Calu3 (cell line): ENCODE measurements at regions not wholly inside any gene's neighbourhood (a gene's known extent, or its start where the extent isn't known, plus 50 kb on each side); places are given as distances from the start of the nearest gene placed in this dataset.
"Not testable (repeated sequence)": the region's sequence is repeated elsewhere in the genome, so short reads cannot be mapped to it uniquely, and the experiment has no call there.

ENCODE experiments used
- BruUV-seq: library from RNA; stranded (reverse); fragments of 400-500 nt; replicated peaks from 2 replicates; lab custom pipeline; 2021; lab: Mats Ljungman, UMichigan
- CTCF ChIA-PET: fragments of 300-600 bp; sonication (Branson Sonifier 250); formaldehyde crosslinking; loops from one replicate; lab custom pipeline; 2022; ENCODE audit warnings: antibody characterized with exemption; lab: Charles Lee
- DNase-seq: peaks from one replicate; pipeline ENCODE4 v3.0.0; 2022
- H3K27ac Mint-ChIP-seq: one replicate; pipeline ENCODE4 v1.8.0; 2022; ENCODE audit warnings: mixed read lengths; ENCODE audit not compliant: unreplicated experiment
- H3K27me3 Mint-ChIP-seq: one replicate; pipeline ENCODE4 v1.8.0; 2022; ENCODE audit warnings: mixed read lengths; ENCODE audit not compliant: unreplicated experiment
- H3K36me3 Mint-ChIP-seq: one replicate; pipeline ENCODE4 v1.8.0; 2022; ENCODE audit warnings: mild to moderate bottlenecking, moderate library complexity, mixed read lengths; ENCODE audit not compliant: insufficient read depth, unreplicated experiment
- H3K4me1 Mint-ChIP-seq: one replicate; pipeline ENCODE4 v1.8.0; 2022; ENCODE audit warnings: mild to moderate bottlenecking, low read depth, mixed read lengths; ENCODE audit not compliant: unreplicated experiment
- H3K4me3 Mint-ChIP-seq: one replicate; pipeline ENCODE4 v1.8.0; 2022; ENCODE audit warnings: mild to moderate bottlenecking, low read depth, moderate library complexity, mixed read lengths; ENCODE audit not compliant: unreplicated experiment
- H3K9me3 Mint-ChIP-seq: one replicate; pipeline ENCODE4 v1.8.0; 2022; ENCODE audit warnings: low read depth, mixed read lengths; ENCODE audit not compliant: unreplicated experiment
- CTCF ChIP-seq: fragments of 200-600 bp; IDR thresholded peaks from one replicate; pipeline ENCODE4 v1.8.0; 2022; ENCODE audit warnings: antibody characterized with exemption; ENCODE audit not compliant: unreplicated experiment
- intact Hi-C: fragments of 100-400 bp; cut with micrococcal nuclease; formaldehyde crosslinking; loops from one replicate; pipeline ENCODE4 v1.10.0; 2022; ENCODE audit not compliant: unreplicated experiment

GRCh38 chr3:81063896-81064295 is 697.5 kb downstream of the GBE1 start:
- Mint-ChIP-seq H3K27ac (no peak overlapping the region), H3K9me3 (peaks cover 11% of the 10 kb centered on the region), H3K36me3 (no peaks in the 10 kb centered on the region), H3K27me3 (no peaks in the 10 kb centered on the region), H3K4me3 (no peak overlapping the region), H3K4me1 (no peaks in the 10 kb centered on the region)
- TF ChIP-seq CTCF, result no peak
- no peak for DNase-seq
- intact Hi-C loops, result no loop called here
- CTCF ChIA-PET, result no interaction called here
- BruUV-seq, result no TSS peak

DNA sequence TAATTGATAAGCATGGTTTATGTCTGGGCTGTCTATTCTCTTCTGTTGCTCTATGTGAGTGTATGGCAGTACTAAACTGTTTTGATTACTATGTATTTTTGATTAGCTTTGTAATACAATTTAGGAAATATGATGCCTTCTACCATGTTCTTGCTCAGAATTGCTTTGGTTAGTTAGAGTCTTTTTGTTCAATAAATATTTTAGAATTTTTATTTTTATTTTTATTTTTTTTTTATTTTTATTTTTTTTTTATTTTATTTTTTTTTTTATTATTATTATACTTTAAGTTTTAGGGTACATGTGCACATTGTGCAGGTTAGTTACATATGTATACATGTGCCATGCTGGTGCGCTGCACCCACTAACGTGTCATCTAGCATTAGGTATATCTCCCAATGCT is 710.3 kb downstream of the GBE1 start:
- H3K36me3 Mint-ChIP-seq, H3K9me3 Mint-ChIP-seq, H3K4me3 Mint-ChIP-seq, DNase-seq, CTCF ChIA-PET, H3K27me3 Mint-ChIP-seq, BruUV-seq, intact Hi-C loops, H3K27ac Mint-ChIP-seq, H3K4me1 Mint-ChIP-seq: not testable (repeated sequence)

DNA sequence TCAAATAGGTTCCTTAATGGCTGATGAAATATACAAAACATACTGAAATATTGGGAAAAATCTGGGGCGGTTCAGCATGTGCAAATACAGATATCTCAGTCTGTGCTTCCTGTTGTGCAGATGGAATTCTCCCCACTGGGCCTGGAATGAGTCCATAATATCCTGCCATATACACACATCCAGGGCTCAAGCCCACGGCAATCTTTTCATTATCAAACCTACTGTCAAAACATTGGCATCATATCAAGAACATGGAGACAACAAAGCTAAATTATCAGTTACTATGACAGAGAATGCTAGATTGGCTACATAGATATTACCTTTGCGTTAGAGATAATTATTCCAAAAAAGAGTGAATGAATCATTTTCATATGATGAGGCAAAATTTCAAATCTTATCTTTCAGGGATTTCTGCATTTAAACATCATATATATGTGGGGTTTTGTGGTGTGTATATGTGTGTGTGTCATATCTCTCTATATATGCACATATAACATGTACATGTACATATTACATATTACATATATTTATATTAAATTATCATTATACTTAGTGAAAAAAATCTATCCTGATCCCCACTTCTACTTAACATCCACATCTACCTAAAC is 713.3 kb downstream of the GBE1 start:
- H3K27me3 Mint-ChIP-seq, result no peaks in the 10 kb centered on the region
- no peak for DNase-seq
- no peaks in the 10 kb centered on the region for H3K4me1 Mint-ChIP-seq
- CTCF ChIA-PET, result no interaction called here
- TF ChIP-seq CTCF, result no peak
- intact Hi-C loops, result no loop called here
- BruUV-seq, result no TSS peak
- no peaks in the 10 kb centered on the region for H3K9me3 Mint-ChIP-seq
- H3K27ac Mint-ChIP-seq, result no peak overlapping the region
- H3K4me3 Mint-ChIP-seq, result no peak overlapping the region
- no peaks in the 10 kb centered on the region for H3K36me3 Mint-ChIP-seq

DNA sequence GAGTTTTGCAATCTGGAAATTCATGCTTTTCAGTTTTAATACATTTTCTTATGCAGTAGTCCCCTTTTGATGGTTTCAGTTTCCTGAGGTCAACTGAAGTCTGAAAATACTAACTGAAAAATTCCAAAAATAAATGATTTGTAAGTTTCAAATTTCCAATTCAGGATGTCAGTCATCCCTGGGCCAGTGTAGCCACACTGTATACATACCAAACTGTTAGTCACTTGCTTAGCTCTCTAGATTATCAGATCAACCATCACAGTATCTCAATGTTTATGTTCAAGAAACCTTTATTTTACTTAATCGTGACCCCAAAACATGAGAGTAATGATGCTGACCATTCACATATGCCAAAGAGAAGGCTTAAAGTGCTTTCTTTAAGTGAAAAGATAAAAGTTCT is 715.5 kb downstream of the GBE1 start:
- Mint-ChIP-seq H3K36me3 (no peaks in the 10 kb centered on the region), H3K4me1 (no peaks in the 10 kb centered on the region), H3K4me3 (no peak overlapping the region), H3K27ac (no peak overlapping the region), H3K27me3 (no peaks in the 10 kb centered on the region), H3K9me3 (no peaks in the 10 kb centered on the region)
- intact Hi-C loops, result no loop called here
- no peak for DNase-seq
- CTCF ChIA-PET, result no interaction called here
- TF ChIP-seq CTCF, result no peak
- no TSS peak for BruUV-seq

- DNase-seq, result no peak
- H3K36me3 Mint-ChIP-seq, result no peaks in the 10 kb centered on the region
Measured at GRCh38 chr3:81045246-81045645, 716.2 kb downstream of the GBE1 start.

More at GRCh38 chr3:81045246-81045645, 716.2 kb downstream of the GBE1 start:
- no peaks in the 10 kb centered on the region for H3K4me1 Mint-ChIP-seq
- no peak overlapping the region for H3K27ac Mint-ChIP-seq
- CTCF ChIA-PET, result no interaction called here
- no peak for TF ChIP-seq CTCF
- BruUV-seq, result no TSS peak
- intact Hi-C loops, result no loop called here
- no peaks in the 10 kb centered on the region for H3K27me3 Mint-ChIP-seq
- no peak overlapping the region for H3K4me3 Mint-ChIP-seq
- no peaks in the 10 kb centered on the region for H3K9me3 Mint-ChIP-seq
